GM23338 (cell line): ENCODE measurements at regions not wholly inside any gene's neighbourhood (a gene's known extent, or its start where the extent isn't known, plus 50 kb on each side); places are given as distances from the start of the nearest gene placed in this dataset.
A peak's percentile ranks its signal among the peaks of the same experiment; 100 is the strongest.

Experiments used
- ATAC-seq: fragments of 200-7000 bp; cut with Tn5 transposase; 3 replicates; pipeline ENCODE4 v1.9.1; 2020
- DNase-seq: peaks from one replicate; pipeline ENCODE4 v3.0.0-alpha.2; 2015; ENCODE audit warnings: low spot score
- H2AFZ ChIP-seq: fragments of 200-600 bp; sonication (generic); 2 replicates; pipeline ENCODE4 v1.8.0; 2016; ENCODE audit warnings: antibody characterized with exemption, mild to moderate bottlenecking, moderate library complexity
- H3F3A ChIP-seq: fragments of 200-600 bp; sonication (generic); replicated peaks from 2 replicates; pipeline ENCODE4 v1.8.0; 2017; ENCODE audit warnings: antibody characterized with exemption, mixed run types, low read depth
- H3K27ac ChIP-seq: fragments of 200-600 bp; sonication (generic); 2 replicates; pipeline ENCODE4 v1.6.1; 2016; ENCODE audit warnings: low read depth
- H3K27me3 ChIP-seq: fragments of 200-600 bp; sonication (generic); 2 replicates; pipeline ENCODE4 v1.8.0; 2016; ENCODE audit warnings: mild to moderate bottlenecking, mixed run types, moderate library complexity; ENCODE audit not compliant: insufficient read depth
- H3K36me3 ChIP-seq: fragments of 200-600 bp; sonication (generic); 2 replicates; pipeline ENCODE4 v1.8.0; 2016; ENCODE audit warnings: mild to moderate bottlenecking; ENCODE audit not compliant: insufficient read depth
- H3K4me1 ChIP-seq: fragments of 200-600 bp; sonication (generic); 2 replicates; pipeline ENCODE4 v1.8.0; 2016; ENCODE audit warnings: mild to moderate bottlenecking, moderate library complexity; ENCODE audit not compliant: insufficient read depth
- H3K4me2 ChIP-seq: fragments of 200-600 bp; sonication (generic); 2 replicates; pipeline ENCODE4 v1.7.1; 2017; ENCODE audit warnings: mixed run types
- H3K4me3 ChIP-seq: fragments of 200-600 bp; sonication (generic); 2 replicates; pipeline ENCODE4 v1.6.1; 2016; ENCODE audit warnings: mixed run types
- H3K79me2 ChIP-seq: fragments of 200-600 bp; sonication (generic); replicated peaks from 2 replicates; pipeline ENCODE4 v1.8.0; 2017; ENCODE audit warnings: mild to moderate bottlenecking; ENCODE audit not compliant: insufficient read depth
- H3K9me2 ChIP-seq: fragments of 200-600 bp; sonication (generic); 2 replicates; pipeline ENCODE4 v1.8.0; 2017; ENCODE audit not compliant: insufficient read depth
- H4K20me1 ChIP-seq: fragments of 200-600 bp; sonication (generic); replicated peaks from 2 replicates; pipeline ENCODE4 v1.8.0; 2017; ENCODE audit warnings: mild to moderate bottlenecking; ENCODE audit not compliant: insufficient read depth
- H3K27ac Mint-ChIP-seq: 2 replicates; pipeline ENCODE4 v1.8.0; 2020; ENCODE audit warnings: inconsistent platforms, mild to moderate bottlenecking, moderate library complexity, mixed read lengths
- H3K27me3 Mint-ChIP-seq: 3 replicates; pipeline ENCODE4 v1.8.0; 2022; ENCODE audit warnings: low read depth, mild to moderate bottlenecking, moderate library complexity, mixed read lengths, inconsistent platforms; ENCODE audit not compliant: insufficient read depth, poor library complexity
- H3K36me3 Mint-ChIP-seq: 3 replicates; pipeline ENCODE4 v1.8.0; 2021; ENCODE audit warnings: low read depth, mild to moderate bottlenecking, inconsistent platforms, moderate library complexity, mixed read lengths
- H3K4me1 Mint-ChIP-seq: 3 replicates; pipeline ENCODE4 v1.8.0; 2020; ENCODE audit warnings: mild to moderate bottlenecking, inconsistent platforms, mixed read lengths
- H3K4me3 Mint-ChIP-seq: 3 replicates; pipeline ENCODE4 v1.8.0; 2021; ENCODE audit warnings: moderate library complexity, mild to moderate bottlenecking, inconsistent platforms, mixed read lengths
- H3K9me3 Mint-ChIP-seq: 3 replicates; pipeline ENCODE4 v1.8.0; 2020; ENCODE audit warnings: moderate library complexity, mild to moderate bottlenecking, inconsistent platforms, mixed read lengths
- CREB1 ChIP-seq: fragments of 250-450 bp; sonication (Bioruptor Pico); IDR thresholded peaks from 2 replicates; pipeline ENCODE4 v1.5.0; 2020; ENCODE audit warnings: low read depth, mild to moderate bottlenecking, moderate library complexity
- ETS1 ChIP-seq: IDR thresholded peaks from 2 replicates; pipeline ENCODE4 v1.6.1; 2016; ENCODE audit warnings: antibody characterized with exemption
- EZH2 ChIP-seq: fragments of 200-600 bp; sonication (generic); IDR thresholded peaks from one replicate; pipeline ENCODE4 v1.8.0; 2017; ENCODE audit warnings: antibody characterized with exemption, mild to moderate bottlenecking, low read depth; ENCODE audit not compliant: unreplicated experiment
- EZH2phosphoT487 ChIP-seq: fragments of 200-600 bp; sonication (generic); IDR thresholded peaks from one replicate; pipeline ENCODE4 v1.8.1; 2018; ENCODE audit warnings: antibody characterized with exemption; ENCODE audit not compliant: unreplicated experiment
- JUNB ChIP-seq: IDR thresholded peaks from one replicate; pipeline ENCODE4 v1.6.1; 2016; ENCODE audit warnings: antibody characterized with exemption; ENCODE audit not compliant: unreplicated experiment
- NANOG ChIP-seq: IDR thresholded peaks from 2 replicates; pipeline ENCODE4 v1.6.1; 2016; ENCODE audit warnings: antibody characterized with exemption, borderline replicate concordance
- POLR2AphosphoS5 ChIP-seq: IDR thresholded peaks from 2 replicates; pipeline ENCODE4 v1.6.1; 2016; ENCODE audit warnings: antibody characterized with exemption, low read depth
- REST ChIP-seq: IDR thresholded peaks from one replicate; pipeline ENCODE4 v1.6.1; 2018; ENCODE audit warnings: antibody characterized with exemption; ENCODE audit not compliant: unreplicated experiment
- STAT1 ChIP-seq: IDR thresholded peaks from one replicate; pipeline ENCODE4 v1.6.1; 2016; ENCODE audit warnings: antibody characterized with exemption; ENCODE audit not compliant: unreplicated experiment
- ZNF114 ChIP-seq: fragments of 250-450 bp; sonication (Bioruptor Pico); IDR thresholded peaks from 2 replicates; pipeline ENCODE4 v1.5.0; 2020; ENCODE audit warnings: mild to moderate bottlenecking, moderate library complexity
- ZNF331 ChIP-seq: fragments of 250-450 bp; sonication (Bioruptor Pico); IDR thresholded peaks from 2 replicates; pipeline ENCODE4 v1.5.0; 2020; ENCODE audit warnings: low read depth, mild to moderate bottlenecking, moderate library complexity
- ZNF462 ChIP-seq: fragments of 250-450 bp; sonication (Bioruptor Pico); IDR thresholded peaks from 2 replicates; pipeline ENCODE4 v1.5.0; 2020; ENCODE audit warnings: mild to moderate bottlenecking, moderate library complexity
- TF ChIP-seq, protein P1 (sequence below), 2 experiments: fragments of 200-600 bp in 1 of 2; sonication (generic) in 1 of 2; conservative IDR thresholded peaks; 2 replicates each; pipeline versions ENCODE4 v1.5.1 to v1.6.1; 2016 to 2017; ENCODE audit warnings: antibody characterized with exemption in 2 of 2, low read depth in 2 of 2, mild to moderate bottlenecking in 2 of 2, moderate library complexity in 1 of 2

DNA sequence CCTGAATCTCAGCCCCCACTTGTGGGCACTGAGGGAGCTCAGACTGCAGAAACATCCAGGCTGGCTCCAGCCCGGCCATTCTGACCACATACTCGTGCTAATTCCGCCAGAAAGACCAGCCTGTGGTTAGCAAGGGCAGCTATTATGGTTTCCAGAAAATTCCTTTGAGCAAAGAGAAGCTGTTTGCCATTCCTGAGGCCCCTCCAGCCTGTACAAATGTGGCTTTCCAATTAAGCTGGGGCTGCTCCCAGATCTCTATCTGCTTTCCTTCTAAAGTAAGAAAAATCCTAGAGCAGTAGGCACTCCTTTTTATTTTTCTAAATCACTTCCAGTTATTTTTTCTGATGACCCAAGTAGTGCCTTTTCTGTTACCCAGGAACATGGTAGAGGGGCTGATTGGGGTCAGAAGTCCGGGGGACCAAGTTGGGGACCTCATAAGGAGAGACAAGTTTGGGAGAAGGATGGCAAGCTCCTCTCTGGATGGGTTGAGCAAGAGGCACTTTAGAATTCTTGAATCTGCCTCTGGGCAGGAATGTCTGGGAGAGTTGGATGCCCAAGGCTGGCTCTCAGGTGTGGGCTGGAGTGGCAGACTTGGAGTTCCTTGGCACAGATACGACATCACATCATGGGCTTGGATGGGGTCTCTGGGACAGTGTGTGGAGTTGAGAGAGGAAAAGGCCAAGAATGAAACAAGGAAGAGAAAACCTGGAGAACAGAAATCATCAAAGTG lies 83.3 kb upstream of the TNRC6C start:
- H3K9me2 ChIP-seq, result no peaks in the 10 kb centered on the region
- H3K79me2 ChIP-seq, result no peaks in the 10 kb centered on the region
- no peak overlapping the region for H3K4me2 ChIP-seq
- H3K36me3 ChIP-seq, result no peaks in the 10 kb centered on the region
- peaks cover 9% of the 10 kb centered on the region for H3K36me3 Mint-ChIP-seq
- H3K4me1 ChIP-seq, result 0 out of 2 replicates have a peak, but pooled peaks cover 5% of the 10 kb centered on the region
- ATAC-seq (no peak; the same call in 2 of the 3 replicates), DNase-seq (no peak)
- H3K4me3 Mint-ChIP-seq, result no peak overlapping the region
- TF ChIP-seq EZH2 (no peak), CREB1 (CRISPR knock-in tag) (no peak), ZNF331 (CRISPR knock-in tag) (no peak), POLR2AphosphoS5 (no peak), EZH2phosphoT487 (no peak), STAT1 (no peak), ETS1 (no peak), ZNF462 (no peak), REST (no peak), ZNF114 (CRISPR knock-in tag) (no peak), JUNB (no peak), NANOG (no peak)
- TF ChIP-seq, protein P1, sequence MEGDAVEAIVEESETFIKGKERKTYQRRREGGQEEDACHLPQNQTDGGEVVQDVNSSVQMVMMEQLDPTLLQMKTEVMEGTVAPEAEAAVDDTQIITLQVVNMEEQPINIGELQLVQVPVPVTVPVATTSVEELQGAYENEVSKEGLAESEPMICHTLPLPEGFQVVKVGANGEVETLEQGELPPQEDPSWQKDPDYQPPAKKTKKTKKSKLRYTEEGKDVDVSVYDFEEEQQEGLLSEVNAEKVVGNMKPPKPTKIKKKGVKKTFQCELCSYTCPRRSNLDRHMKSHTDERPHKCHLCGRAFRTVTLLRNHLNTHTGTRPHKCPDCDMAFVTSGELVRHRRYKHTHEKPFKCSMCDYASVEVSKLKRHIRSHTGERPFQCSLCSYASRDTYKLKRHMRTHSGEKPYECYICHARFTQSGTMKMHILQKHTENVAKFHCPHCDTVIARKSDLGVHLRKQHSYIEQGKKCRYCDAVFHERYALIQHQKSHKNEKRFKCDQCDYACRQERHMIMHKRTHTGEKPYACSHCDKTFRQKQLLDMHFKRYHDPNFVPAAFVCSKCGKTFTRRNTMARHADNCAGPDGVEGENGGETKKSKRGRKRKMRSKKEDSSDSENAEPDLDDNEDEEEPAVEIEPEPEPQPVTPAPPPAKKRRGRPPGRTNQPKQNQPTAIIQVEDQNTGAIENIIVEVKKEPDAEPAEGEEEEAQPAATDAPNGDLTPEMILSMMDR (conservative IDR thresholded peaks at IDR 0.05; ENCODE audit: low read depth in 2 of 2), result no peak
- H4K20me1 ChIP-seq, result no peaks in the 10 kb centered on the region
- H3F3A ChIP-seq, result no peaks in the 10 kb centered on the region
- H3K27ac ChIP-seq, result no peak overlapping the region
- H3K27me3 ChIP-seq, result no peaks in the 10 kb centered on the region
- H3K27ac Mint-ChIP-seq, result no peak overlapping the region
- H3K9me3 Mint-ChIP-seq, result peaks cover 11% of the 10 kb centered on the region
- peaks cover 10% of the 10 kb centered on the region for H3K27me3 Mint-ChIP-seq
- H3K4me1 Mint-ChIP-seq, result peaks cover 11% of the 10 kb centered on the region; the same call in 2 of the 3 replicates
- H2AFZ ChIP-seq, result 0 out of 2 replicates have a peak overlapping the region, but pooled peaks have one; percentile 59
- no peak overlapping the region for H3K4me3 ChIP-seq
